NCI-H1105 (cell line): ENCODE measurements at regions not wholly inside any gene's neighbourhood (a gene's known extent, or its start where the extent isn't known, plus 50 kb on each side); places are given as distances from the start of the nearest gene placed in this dataset.

Experiments
- DNase-seq: peaks from one replicate; lab custom pipeline; 2025; lab: John Stamatoyannopoulos, UW

DNA sequence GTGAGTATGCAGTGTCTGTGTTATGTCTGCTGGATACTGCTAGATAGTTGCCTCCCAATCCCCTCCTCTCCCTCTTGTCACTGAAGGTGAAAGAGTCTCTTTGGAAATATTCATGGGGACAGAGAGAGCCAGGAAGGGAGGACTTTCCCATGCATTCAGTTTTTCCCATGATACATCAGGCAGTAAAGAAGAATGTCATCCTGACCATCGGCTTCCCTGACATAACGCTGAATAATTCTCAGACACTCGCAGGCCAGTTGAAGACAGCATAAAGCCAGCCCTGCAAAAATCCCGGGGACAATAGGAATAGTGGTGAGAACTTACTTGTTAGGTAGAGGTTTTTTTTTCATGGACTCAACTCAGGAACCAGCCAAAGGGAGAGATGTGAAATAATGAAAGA lies 58.1 kb downstream of the KLF4 start:
- no peak for DNase-seq

DNA sequence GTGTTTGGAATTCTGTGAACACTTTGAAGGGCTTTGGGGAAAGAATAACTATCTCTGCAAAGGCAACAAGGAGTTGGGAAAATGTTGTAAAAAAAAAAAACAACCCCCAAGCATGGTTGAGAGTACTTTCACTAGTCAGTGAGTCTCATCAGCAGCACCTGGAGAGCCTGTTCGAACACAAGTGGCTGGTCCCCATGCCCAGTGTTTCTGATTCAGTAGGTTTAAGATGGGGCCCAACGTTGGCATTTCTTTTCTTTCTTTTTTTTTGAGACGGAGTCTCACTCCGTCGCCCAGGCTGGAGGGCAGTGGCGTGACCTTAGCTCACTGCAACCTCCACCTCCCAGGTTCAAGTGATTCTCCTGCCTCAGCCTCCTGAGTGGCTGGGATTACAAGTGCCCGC lies 59.5 kb downstream of the KLF4 start:
- DNase-seq: no peak

DNA sequence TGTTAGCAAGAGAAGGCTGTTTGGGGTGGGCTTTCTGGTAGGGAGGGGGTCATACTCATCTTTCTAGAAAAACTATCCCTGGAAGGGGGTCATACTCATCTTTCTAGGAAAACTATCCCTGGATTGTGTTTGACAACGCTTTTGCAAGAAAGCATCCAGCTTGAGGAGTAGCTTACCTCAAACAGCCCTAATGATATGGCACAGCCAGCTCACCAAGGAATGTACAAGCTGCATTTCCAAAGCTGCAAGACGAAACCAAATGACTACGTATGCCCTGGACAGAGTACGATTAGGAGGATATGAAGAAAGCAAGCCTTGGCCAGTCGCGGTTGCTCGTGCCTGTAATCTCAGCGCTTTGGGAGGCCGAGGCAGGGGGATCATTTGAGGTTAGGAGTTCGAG lies 63.4 kb downstream of the KLF4 start:
- no peak for DNase-seq

DNA sequence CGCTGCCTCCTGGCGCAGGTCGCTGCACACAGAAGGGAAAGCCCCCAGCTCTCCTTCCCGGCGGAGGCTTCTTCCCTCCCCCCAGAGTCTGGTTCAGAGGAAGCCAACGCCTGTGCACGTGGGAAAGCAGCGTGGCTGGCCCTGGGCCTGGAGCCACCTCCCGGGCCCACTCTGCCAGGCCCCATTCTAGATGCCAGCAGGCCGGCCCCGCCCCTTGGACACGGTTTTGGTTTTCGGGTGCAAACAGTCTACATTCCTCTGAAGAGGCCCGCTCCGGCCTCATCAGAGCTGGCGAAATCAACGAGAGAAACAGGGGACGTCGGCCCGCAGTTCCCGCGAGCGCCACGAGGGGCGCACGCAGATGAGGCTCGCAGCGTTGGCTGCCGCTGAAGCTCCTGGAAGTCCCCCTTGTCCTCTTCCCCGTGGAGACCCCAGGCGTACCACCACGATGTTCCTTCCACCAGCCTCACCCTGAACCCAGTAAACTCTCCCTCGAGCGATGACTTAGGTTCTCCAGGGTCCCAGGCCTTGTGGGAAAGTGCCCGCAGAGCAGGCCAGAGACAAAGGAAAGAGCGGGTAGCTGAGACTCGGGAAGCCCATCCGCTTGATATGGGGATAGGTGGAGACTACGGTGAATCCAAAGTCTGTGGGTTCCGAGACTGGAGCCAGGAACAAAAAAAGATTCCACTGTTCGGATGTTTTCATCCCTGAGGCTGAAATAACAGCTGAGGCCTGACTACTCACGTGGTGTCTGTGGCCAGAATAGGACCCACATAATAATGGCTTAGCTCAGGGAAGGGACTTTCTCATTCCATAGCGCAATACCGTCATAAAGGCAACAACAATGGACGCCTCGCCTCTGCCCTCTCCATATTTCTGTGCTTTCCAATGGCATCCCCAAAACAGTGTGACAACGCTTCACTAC lies 64.2 kb downstream of the KLF4 start:
- DNase-seq: no peak

DNA sequence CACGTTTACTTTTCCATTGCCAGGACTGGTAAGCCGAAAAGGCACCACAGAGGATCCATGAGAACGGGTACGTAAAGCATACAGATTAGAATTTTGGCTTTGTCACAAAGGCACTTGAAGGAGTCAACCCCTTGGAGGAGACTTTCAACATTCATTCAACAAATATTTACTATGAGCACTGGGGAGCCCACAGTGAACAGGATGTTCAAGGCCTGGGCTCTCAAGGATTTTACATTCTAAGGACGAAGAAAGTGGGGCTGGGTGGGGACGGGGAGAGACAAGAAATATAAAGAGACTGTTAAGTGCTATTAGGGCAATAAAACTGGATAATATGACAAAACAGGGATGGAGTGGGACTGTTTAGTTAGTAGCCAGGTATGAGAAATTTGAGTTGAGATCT lies 66.0 kb downstream of the KLF4 start:
- DNase-seq: no peak

DNA sequence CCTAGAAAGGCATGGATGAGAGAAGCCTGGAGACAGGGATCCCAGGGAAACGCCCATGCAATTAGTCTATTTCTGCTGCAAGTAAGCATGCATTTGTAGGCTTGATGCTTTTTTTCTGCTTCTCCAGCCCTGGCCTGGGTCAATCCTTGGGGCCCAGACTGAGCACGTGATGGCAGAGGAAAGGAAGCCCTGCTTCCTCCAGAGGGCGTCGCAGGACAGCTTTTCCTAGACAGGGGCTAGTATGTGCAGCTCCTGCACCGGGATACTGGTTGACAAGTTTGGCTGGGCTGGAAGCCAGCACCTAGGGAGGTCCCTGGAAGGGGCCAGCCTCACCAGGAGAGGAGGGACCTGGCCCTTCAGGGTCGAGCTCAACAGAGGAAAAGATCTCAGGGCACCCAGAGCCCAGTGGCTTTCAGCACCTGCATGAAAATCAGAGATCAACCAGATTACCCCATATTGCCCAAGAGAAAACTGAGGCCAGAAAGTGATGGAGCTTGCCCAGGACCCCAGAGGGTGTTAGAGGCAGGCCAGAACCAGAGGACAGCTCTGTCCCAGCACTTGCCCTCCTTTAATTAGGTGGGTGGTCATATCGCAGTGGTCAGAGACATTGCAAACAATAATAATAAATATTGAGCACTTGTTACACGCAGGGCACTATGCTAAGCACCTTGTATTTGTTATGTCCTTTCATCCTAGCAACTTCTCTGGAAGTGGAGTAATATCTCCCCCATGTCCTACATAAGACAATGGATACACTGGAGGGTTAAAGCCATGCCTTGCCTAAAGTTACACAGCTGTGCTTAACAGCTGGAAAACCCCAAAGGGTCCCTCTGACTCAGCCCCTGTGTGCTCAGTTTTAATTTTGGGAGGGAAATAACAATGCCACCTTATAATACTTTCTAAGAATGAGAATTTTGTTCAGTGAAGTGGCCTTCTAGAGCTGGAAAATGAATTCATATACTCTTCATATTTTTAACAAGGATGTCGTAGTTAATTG lies 67.1 kb downstream of the KLF4 start:
- peak; percentile 55 for DNase-seq

DNA sequence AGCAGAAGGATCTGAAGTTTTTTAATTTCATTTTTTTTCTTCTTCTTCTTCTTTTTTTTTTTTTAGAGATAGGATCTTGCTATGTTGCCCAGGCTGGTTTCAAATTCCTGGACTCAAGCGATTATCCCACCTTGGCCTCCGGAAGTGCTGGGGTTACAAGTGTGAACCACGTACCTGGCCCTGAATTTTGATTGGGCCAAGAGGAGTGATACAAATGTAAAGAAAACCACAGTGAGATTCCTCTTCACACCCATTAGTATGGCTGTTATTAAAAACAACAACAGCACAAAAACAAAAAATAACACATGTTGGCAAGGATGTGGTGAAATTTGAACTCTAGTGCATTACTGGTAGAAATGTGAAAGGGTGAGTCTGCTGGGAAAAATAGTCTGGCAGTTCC lies 79.1 kb downstream of the KLF4 start:
- DNase-seq: no peak

DNA sequence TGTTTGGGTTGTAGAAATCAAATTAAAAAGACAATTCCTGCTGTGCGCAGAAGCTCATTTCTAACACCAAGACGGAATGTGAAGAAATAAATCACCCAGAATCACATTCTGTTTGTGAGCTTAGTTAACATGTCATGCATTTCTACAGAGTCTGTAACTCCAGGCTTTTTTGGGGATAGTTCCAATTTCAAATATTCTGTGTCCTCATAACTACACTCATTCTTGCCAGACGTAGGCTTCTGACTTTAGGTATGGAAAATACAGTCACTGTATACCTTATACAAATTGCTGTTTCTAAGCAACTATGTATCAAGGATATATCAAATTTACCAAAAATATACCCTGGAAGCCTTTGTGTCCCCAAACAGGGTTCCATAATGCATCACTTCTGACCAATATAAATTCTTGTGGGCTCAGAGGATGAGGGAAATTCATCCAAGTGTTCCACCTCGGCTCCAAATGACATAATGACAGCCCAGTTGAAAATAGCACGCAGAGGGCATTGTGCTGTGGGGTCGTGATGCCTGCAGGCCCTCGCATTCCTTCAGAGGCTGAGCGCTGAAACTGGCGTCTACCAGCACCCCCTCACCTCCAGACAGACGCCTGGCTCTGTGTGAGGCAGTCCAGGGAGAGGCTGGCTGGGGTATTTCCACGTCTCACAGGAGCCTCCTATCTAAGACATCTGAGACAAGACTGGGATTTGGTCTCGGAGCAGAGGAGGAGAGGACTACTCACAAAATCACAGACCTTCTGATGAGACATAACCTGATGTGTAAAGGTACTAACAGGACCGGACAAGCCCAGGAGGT lies 79.8 kb downstream of the KLF4 start:
- no peak for DNase-seq

DNA sequence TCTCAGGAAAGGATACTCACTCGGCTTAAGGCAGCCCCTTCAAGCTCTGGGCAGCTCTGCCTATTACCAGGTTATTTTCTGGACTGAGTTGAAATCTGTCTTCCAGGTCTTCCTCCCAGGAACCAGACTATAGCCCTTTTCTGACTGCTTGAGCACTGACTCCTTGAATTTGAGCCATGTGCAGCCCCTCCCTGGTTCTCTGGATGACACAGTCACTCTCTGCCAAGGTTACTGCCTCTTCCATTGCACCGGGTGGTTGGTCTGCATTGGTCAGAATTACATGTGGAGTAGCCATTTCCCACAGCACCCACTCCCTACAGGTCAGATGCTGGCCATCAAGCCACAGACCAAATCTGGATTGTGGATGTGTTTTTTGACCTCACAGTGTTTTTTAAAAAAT lies 81.9 kb downstream of the KLF4 start:
- no peak for DNase-seq

DNA sequence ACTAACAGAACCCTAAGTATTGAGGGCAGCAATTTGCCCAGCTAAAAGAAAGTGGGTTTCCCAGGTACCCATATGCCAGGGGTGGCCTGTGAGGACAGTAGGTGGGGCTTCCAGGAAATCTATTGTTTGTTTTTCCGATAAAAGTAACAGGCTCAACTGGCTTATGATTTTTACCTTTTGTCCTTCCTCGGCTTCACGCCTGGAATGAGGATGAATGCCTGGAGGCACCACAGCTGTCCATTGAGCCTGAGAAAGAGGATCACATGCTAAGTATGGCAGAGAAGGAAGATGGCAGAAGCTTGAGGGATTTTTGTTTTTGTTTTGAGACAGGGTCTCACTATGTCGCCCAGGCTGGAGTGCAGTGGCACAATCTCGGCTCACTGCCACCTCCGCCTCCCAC lies 84.1 kb downstream of the KLF4 start:
- no peak for DNase-seq

DNA sequence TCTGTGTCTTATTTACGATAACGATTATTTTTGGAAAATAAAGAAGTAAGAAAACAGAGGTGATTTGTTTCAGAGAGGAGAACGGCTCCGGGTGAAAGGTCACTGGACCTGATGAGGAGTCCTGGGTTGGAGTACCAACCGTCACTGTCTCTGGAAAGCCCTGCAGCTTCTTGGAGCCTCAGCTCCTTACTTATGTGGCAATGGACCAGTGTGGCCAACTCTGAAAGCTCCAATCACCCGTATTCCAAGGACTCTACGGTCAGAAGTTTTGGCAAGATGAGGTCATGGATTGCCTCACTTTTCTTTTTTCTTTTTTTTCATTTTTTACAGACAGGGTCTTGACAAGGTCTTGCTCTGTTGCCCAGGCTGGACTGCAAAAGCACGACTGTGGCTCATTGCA lies 84.8 kb downstream of the KLF4 start:
- no peak for DNase-seq

DNA sequence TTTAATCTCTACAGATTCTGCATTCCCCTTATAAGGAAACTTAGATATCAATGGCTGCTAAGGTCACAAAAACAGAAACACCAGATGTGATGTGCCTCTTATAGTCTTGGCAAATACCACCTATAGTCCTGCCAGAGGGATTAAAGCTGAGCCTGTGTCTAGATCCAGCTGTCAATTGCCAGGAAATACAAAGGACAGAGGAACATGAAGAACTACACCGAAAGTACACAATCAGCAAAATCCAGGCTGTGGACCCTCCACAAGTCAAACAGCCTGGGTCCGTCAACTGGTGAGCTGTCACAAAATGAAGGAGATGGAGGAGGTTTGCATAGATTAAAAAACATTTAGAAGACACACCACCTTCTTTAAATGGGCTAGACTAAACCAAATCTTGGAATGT lies 85.4 kb downstream of the KLF4 start:
- no peak for DNase-seq

DNA sequence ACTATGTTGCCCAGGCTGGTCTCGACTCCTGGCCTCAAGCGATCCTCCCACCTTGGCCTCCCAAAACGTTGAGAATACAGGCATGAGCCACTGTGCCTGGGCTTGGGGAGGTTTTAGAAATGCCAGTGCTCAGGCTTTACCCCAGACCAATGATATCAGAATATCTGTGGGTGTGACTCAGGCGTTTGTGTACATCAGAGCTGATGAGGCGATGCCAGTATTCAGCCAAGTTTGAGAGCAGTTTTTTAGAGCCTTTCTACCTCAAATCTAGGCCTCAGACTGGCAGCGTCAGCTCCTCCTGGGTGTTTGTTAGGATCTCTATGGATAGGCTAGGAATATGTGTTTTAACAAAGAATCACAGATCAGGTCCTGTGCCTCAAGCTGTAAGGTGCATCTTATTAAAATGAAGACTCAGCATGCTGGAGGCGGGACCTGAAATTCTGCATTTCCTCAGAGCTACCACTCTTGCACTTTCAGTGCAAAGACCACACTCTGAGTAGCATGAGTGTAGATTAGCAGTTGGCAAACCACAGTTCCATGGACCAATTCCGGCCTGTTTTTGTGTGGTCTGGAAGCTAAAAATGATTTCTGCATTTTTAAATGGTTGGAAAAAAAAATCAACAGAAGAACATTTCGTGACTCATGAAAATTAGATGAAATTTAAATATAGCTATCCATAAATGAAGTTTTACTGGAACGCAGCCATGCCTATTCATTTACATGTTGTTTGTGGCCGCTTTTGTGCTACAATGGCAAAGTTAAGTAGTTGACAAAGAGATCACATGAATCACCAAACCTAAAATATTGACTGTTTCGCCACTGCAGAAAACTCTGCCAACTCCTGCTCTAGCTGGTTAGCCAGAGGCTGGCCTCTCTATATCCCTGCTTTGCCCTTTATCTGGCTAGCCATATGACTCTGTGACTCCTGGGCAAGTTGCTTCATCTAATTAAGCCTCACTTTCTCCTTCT lies 92.2 kb downstream of the KLF4 start:
- no peak for DNase-seq

DNA sequence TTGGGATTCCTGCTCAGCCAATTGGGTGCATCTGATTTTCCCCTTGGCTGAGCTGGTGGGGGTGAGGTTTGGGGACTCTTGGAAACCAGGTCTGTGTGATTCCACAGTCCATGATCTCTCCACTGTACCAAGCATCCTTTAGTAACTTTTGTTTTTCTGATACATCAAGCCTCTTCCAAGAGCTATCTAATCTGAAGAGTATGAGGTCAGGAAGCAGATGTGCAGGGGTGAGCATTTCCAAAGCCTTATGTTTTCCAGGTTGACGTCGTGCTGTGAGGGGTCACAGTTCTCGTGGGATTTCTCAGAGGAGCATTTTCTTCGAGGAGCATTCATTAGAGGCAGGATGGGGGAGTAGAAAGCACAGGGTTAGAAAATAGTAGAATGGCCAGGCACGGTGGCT lies 95.3 kb downstream of the KLF4 start:
- DNase-seq: no peak

DNA sequence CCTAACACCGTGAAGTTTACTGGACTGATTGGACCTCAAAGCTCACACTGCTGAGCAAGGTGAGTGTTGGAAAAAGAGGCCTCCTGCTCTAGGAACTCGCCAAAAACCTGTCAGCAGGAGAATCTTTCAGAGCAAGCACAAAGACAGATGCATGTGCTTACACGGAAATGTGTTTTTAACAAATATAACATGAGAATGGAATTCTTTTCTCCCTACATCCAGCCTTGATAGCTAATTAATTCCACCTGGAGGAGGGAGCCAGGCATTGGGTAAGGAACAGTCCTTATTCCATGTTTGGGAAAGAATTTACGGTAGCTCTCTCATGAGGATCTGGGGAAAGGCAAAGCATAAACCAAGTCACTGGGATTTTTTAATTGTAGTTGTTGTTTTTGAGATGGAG lies 98.8 kb downstream of the KLF4 start:
- DNase-seq: no peak

DNA sequence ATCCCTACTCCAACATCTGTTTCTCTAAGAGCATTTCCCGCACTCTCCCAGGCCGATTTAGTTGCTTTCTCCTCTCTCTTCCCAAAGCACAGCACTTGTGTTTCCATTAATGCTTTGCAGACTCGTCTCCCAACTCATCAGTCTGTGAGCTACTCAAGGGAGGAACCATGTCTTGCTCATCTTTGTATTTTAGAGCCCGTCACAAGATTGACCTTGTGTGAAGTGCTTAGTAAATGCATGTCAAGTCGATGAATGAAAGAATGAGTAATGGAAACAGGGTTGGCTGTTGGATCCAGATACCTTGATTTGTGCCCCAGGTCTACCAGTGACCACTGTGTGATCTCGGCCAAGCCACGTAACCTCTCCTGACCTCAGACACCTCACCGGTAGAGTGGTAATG lies 99.3 kb downstream of the KLF4 start:
- DNase-seq: no peak

DNA sequence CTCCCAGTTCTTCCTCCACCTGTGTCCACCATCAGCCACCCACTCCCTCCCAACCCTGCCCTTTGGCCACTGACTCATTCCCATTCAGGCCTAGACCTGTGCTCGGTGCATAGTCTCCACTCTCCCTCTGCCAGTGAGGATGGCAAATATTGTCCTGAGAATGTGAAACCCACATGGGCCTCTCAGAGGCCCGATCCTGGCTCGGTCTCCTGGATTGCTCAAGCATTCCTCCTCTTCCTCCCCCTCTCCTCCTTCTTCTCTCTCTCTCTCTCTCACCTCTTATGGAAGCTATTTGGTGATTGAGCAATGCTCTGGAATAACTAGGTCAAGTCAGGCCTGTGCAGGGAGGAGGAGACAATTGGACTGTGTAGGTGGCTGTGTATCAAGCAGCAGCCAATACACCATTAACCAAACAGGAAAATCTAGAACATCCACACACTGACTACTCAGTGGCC lies 99.9 kb downstream of the KLF4 start:
- DNase-seq: no peak

DNA sequence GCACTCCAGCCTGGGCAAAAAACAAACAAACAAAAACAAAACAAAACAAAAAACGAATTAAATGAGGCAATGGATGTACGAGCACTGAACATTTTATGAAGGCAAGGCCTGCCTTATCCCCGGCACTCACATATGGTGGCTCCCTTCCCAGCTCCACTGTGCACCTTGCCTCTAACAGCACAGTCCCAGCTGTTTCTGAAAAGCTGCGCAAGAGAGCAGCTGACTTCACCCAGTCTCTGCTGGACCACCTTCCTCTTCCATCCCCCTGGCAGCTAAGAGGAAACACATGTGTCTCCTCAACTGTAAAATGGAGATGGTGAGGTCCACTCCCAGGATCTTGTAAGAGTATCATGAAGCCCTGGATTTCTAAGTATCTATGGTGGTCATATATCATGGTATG lies 100.7 kb downstream of the KLF4 start:
- no peak for DNase-seq

DNA sequence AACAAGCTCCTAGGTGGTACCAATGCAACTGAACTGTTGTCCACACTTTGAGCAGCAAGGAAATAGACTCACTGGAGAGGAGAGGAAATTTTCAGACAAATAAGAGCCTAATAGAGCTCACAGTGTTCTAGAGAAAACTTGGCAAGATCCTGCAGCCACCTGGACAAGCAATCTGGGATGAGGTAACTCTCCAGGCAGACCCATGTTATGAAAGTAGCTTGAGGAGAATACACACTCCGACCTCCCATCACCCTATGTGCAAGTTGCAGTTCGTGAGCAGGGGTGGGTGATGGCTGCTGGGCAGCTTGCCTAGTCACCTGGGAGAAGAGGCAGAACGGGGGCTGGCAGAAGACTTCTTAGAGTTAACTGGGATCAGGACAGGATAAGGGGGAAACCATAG lies 102.2 kb downstream of the KLF4 start:
- DNase-seq: no peak

DNA sequence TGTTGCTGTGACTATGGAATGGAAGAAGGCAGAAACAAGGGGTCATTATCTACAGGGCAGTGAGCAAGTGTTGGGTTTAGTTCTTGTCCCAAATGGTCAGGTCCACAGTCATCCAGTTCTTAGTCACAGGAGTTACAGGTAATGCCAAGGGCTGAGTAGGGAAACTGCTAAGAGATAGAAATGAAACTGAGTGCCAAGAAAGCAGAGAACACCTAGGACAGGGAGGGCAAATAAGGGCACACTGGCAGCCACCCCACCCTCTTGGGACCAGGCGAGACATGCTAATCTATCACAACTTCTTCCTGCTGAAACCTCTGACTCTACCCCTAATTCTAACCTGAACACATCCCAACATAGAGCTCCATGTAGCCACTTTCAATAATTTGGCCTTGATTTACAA lies 103.2 kb downstream of the KLF4 start:
- DNase-seq: no peak
